GM12872 (cell line): ENCODE measurements at regions not wholly inside any gene's neighbourhood (a gene's known extent, or its start where the extent isn't known, plus 50 kb on each side); places are given as distances from the start of the nearest gene placed in this dataset.

ENCODE experiments used
- TF ChIP-seq, protein P1 (sequence below): IDR thresholded peaks from 3 replicates; pipeline ENCODE4 v1.5.1; 2011; ENCODE audit warnings: low read depth, mild to moderate bottlenecking, low read length, moderate library complexity; ENCODE audit not compliant: insufficient read depth

DNA sequence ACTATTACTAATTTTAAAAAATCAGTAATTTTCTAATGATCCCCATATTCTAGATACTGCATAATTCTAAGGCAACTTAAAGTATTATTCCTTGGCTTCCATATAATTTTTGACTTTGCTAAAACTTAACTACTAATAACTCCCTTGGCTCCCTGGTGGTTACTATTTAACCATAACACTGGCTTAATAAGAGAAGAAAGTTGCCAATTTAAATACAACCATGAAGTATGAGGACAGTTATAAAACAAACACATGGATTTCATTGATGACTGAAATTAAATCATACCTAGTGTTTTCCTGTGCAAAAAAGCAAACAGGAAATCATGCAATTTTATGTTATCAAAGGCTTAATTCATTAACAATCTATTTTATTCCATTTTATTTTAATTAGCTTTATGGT is 1073.9 kb downstream of the GRM8 start:
- TF ChIP-seq, protein P1, sequence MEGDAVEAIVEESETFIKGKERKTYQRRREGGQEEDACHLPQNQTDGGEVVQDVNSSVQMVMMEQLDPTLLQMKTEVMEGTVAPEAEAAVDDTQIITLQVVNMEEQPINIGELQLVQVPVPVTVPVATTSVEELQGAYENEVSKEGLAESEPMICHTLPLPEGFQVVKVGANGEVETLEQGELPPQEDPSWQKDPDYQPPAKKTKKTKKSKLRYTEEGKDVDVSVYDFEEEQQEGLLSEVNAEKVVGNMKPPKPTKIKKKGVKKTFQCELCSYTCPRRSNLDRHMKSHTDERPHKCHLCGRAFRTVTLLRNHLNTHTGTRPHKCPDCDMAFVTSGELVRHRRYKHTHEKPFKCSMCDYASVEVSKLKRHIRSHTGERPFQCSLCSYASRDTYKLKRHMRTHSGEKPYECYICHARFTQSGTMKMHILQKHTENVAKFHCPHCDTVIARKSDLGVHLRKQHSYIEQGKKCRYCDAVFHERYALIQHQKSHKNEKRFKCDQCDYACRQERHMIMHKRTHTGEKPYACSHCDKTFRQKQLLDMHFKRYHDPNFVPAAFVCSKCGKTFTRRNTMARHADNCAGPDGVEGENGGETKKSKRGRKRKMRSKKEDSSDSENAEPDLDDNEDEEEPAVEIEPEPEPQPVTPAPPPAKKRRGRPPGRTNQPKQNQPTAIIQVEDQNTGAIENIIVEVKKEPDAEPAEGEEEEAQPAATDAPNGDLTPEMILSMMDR: no peak

DNA sequence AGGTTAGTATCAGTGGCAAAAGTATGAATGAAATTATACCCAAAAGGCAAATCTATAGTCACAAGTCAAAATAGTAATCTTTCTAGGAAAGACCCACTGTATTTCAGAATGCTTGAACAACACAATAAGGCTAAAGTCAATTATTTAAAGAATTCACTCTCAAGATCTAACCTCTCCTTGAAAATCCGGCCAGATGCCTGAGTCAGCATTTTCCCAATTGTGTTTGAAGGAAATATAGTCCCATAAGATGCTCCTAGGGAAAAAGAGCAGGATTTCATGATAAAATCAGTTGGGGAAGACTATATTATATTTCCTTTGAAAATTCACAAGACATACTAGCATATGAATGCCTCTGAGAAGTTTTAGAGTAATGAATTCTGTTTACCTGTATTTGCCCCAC is 1075.0 kb downstream of the GRM8 start:
- TF ChIP-seq, protein P1: no peak

DNA sequence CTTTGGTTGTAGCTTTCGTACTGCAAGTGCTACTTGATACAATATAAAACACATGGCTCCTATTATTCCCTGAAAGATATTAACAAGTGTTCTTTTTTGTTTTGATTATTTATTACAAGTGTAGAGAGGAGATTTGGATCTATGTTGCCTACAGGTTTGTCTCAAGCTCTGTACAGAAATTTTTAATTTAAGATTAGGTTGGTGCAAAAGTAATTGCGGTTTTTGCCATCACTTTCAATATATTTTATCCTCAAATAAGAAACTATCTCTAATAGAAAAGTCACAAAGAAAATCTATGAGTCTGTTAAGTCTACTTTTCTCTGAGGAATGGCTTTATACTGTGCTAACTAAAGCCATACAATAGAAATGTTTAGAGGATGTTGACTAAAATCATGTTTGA is 1086.1 kb downstream of the GRM8 start:
- TF ChIP-seq, protein P1: no peak

DNA sequence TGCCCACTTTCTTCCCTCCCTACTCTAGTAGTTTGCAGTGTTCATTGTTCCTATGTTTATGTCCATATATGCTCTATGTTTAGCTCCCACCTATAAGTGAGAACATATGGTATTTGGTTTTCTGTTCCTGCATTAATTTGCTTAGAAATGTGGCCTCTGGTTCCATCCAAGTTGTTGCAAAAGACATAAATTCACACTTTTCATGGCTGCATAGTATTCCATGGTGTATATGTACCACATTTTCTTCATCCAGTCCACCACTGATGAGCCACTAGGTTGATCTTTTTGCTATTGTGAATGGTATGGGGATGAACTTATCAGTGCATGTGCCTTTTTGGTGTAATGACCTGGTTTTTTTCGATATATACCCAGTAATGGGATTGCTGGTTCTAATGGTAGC is 1089.1 kb downstream of the GRM8 start:
- TF ChIP-seq, protein P1: no peak

DNA sequence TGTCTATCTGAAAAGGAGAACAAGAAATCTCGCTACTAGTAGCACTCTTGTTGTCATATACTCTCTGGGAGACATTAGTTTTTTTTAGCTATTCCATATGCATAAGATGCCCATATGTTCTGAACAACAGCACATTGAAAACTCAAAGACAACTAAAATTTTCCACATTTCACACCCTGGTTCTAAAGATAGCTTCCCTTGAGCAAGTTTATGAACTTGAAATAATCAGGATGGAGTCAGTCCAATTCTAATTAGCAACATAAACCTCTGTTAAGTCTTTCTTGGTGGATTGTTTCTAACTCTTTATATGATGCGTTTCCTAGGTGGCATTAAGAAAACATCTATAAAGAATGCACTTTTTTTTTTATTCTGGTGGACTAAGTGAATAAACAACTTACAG is 1095.3 kb downstream of the GRM8 start:
- TF ChIP-seq, protein P1: no peak

DNA sequence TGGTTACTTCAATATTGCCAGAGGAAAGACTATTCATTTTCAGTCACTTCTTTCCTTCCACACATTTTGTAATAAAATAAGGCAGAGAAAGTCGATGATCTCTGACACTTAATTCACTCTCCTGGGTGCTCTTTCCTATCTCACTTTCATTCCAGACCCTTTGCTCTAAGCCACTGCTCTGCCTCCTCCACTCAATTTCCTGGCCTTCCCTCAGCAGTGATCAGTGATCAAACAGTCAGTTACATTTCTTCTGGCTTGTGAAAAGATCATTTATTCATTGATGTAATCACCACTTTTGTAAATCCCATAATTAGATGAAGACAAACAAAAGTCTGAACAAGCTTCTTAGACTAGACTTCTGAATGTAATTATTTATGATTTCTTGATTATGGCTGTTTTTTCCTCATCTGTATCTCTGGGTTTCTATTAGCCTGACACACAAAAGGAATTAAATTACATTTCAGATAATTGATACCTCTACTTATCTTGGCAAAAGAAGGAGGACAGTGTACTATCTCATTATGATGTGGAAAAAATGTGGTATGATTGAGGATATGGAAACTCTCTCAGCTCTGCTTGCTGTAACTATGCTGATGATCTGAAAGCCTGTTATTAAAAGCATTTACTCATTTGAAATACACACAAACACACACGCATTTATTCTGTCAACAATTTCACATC is 1102.3 kb downstream of the GRM8 start:
- TF ChIP-seq, protein P1: no peak

DNA sequence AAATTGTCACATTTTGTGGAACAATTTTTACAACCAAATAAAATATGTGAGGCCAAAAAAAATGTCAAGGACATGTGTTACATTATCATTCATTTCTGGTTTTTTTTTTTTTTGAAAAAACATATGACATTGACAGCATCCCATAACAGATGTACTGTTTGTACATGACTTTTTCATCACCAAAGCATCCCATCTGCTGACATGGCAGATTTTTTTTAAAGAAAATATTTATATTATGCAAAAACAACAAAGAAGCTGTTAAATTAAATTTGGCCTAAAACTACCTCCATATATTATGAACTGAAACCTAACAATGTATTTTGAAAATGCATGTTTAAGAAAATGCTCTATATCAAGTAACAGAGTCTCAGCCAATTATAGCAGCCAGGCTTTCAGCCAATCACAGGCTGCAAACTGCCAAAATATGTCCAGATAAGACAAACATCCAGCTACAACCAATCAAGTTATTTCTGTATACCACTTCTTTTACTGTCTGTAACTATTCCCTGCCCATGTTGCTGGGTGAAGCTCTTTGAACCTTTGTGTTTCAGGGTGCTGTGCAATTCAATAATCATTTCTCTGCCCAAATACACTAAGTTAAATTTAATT is 1111.8 kb downstream of the GRM8 start:
- TF ChIP-seq, protein P1: no peak
